ENCODE measurements at regions not wholly inside any gene's neighbourhood (a gene's known extent, or its start where the extent isn't known, plus 50 kb on each side); places are given as distances from the start of the nearest gene placed in this dataset.

GRCh38 chr3:177978946-177979345 lies 557.3 kb upstream of the KCNMB2 start:
- no peak for FAIRE-seq
- 93 to 97% methylated on average over 1 of the region's 1 CpG for WGBS, 2 donors
- H3K27me3 ChIP-seq, result no peaks in the 10 kb centered on the region
- H3K36me3 ChIP-seq, result no peaks in the 10 kb centered on the region
- DNase-seq, result no peak
- intact Hi-C loops (cut with DNase I), result no loop called here
- no peak for ATAC-seq
- H3K4me3 ChIP-seq, result no peak overlapping the region
- no peaks in the 10 kb centered on the region for H3K4me1 ChIP-seq
- no peak for TF ChIP-seq CTCF (IDR thresholded peaks at IDR 0.05)
- no peak overlapping the region for H3K27ac ChIP-seq
- no peaks in the 10 kb centered on the region for H3K9me3 ChIP-seq

- no peak for FAIRE-seq
Observed at GRCh38 chr3:177979703-177980102, 556.5 kb upstream of the KCNMB2 start.

DNA sequence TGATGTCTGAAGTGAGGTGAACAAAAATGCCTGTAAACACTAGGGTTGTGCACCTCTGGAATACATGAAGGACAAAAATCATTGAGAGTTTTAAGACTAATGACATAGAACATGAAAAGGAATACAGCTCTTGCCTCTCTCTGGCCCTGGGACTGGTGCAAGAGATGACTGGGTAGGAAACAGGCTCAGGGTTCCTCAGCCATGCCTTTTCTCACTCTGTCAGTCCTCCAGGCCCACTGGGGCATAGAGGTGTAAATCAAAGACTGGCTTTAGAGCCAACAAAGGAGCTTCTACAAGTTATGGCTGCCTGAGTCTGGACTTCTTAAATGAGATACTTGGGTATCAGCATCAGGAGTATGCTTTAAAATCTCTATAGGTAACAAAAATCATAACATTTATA lies 554.7 kb upstream of the KCNMB2 start:
- no peaks in the 10 kb centered on the region for H3K9me3 ChIP-seq
- H3K36me3 ChIP-seq, result no peaks in the 10 kb centered on the region
- H3K4me1 ChIP-seq, result no peaks in the 10 kb centered on the region
- DNase-seq (no peak), FAIRE-seq (no peak), ATAC-seq (no peak)
- intact Hi-C loops (cut with DNase I), result no loop called here
- no peak overlapping the region for H3K27ac ChIP-seq
- TF ChIP-seq CTCF (IDR thresholded peaks at IDR 0.05), result no peak
- no peak overlapping the region for H3K4me3 ChIP-seq
- H3K27me3 ChIP-seq, result no peaks in the 10 kb centered on the region

More at GRCh38 chr3:177979703-177980102, 556.5 kb upstream of the KCNMB2 start:
- WGBS, 2 donors, result 41 to 46% methylated on average over 1 of the region's 1 CpG
- no peaks in the 10 kb centered on the region for H3K36me3 ChIP-seq
- intact Hi-C loops (cut with DNase I), result no loop called here
- H3K4me3 ChIP-seq, result no peak overlapping the region
- no peaks in the 10 kb centered on the region for H3K4me1 ChIP-seq
- H3K27me3 ChIP-seq, result no peaks in the 10 kb centered on the region
- no peak overlapping the region for H3K27ac ChIP-seq
- H3K9me3 ChIP-seq, result no peaks in the 10 kb centered on the region
- no peak for TF ChIP-seq CTCF (IDR thresholded peaks at IDR 0.05)
- ATAC-seq (no peak), DNase-seq (no peak)

GRCh38 chr3:177982034-177982433 lies 554.2 kb upstream of the KCNMB2 start:
- H3K4me3 ChIP-seq, result no peak overlapping the region
- no peak overlapping the region for H3K27ac ChIP-seq
- WGBS, 2 donors, result 32 to 40% methylated on average over 1 of the region's 1 CpG
- intact Hi-C loops (cut with DNase I), result no loop called here
- no peaks in the 10 kb centered on the region for H3K36me3 ChIP-seq
- ATAC-seq (no peak), FAIRE-seq (no peak), DNase-seq (no peak)
- H3K4me1 ChIP-seq, result no peaks in the 10 kb centered on the region
- H3K27me3 ChIP-seq, result no peaks in the 10 kb centered on the region
- no peaks in the 10 kb centered on the region for H3K9me3 ChIP-seq
- TF ChIP-seq CTCF (IDR thresholded peaks at IDR 0.05), result no peak

DNA sequence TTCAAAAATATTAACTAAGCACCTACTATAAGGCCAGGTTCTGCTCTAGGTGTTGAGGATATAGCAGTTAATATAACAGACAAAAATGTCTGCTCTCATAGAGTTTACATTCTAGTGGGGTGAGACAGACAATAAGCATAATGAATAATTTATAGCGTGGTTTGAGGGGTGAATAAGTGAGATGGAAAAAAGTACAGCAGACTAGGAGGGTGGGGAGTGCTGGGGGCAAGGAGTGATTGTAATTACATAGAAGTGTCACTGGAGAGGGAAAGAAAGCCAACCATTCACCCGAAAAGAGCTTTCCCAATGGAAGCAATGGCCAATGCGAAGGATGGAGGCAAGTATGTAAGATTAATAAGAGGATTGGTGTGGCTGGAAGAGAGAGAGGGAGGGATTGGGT lies 552.9 kb upstream of the KCNMB2 start:
- intact Hi-C loops (cut with DNase I), result no loop called here
- TF ChIP-seq CTCF (IDR thresholded peaks at IDR 0.05), result no peak
- no peaks in the 10 kb centered on the region for H3K27me3 ChIP-seq
- H3K27ac ChIP-seq, result no peak overlapping the region
- ATAC-seq (no peak), FAIRE-seq (no peak), DNase-seq (no peak)
- WGBS, 2 donors, result 75 to 93% methylated on average over 3 of the region's 3 CpGs
- no peaks in the 10 kb centered on the region for H3K4me1 ChIP-seq
- H3K4me3 ChIP-seq, result no peak overlapping the region
- H3K9me3 ChIP-seq, result no peaks in the 10 kb centered on the region
- no peaks in the 10 kb centered on the region for H3K36me3 ChIP-seq

Measured in pancreas (tissue), 10 donors.